ENCODE measurements at regions not wholly inside any gene's neighbourhood (a gene's known extent, or its start where the extent isn't known, plus 50 kb on each side); places are given as distances from the start of the nearest gene placed in this dataset.

- Mint-ChIP-seq H3K4me1 (peaks cover 26% of the 10 kb centered on the region), H3K36me3 (no peaks in the 10 kb centered on the region), H3K9me3 (no peaks in the 10 kb centered on the region), H3K27me3 (ENCODE audit: low read depth) (no peaks in the 10 kb centered on the region), H3K4me3 (no peak overlapping the region), H3K27ac (no peak overlapping the region)
- no peak for TF ChIP-seq CTCF (IDR thresholded peaks at IDR 0.05; ENCODE audit: unreplicated experiment)
- no peak for DNase-seq (ENCODE audit: low spot score in 2 of 2, unreplicated experiment in 2 of 2)
These were observed 100.5 kb upstream of the LMNTD1 start for GRCh38 chr12:25653487-25654175.

GRCh38 chr12:25655702-25656101 lies 102.6 kb upstream of the LMNTD1 start:
- no peak for DNase-seq (ENCODE audit: low spot score in 2 of 2, unreplicated experiment in 2 of 2)
- Mint-ChIP-seq H3K27ac (no peak overlapping the region), H3K4me3 (no peak overlapping the region), H3K9me3 (no peaks in the 10 kb centered on the region), H3K27me3 (ENCODE audit: low read depth) (no peaks in the 10 kb centered on the region), H3K36me3 (no peaks in the 10 kb centered on the region), H3K4me1 (peaks cover 23% of the 10 kb centered on the region)
- no peak for TF ChIP-seq CTCF (IDR thresholded peaks at IDR 0.05; ENCODE audit: unreplicated experiment)

GRCh38 chr12:25659621-25660020 lies 106.5 kb upstream of the LMNTD1 start:
- H3K27ac Mint-ChIP-seq = no peak overlapping the region
- no peak for TF ChIP-seq CTCF (IDR thresholded peaks at IDR 0.05; ENCODE audit: unreplicated experiment)
- H3K4me1 Mint-ChIP-seq = peaks cover 13% of the 10 kb centered on the region
- DNase-seq (ENCODE audit: low spot score in 2 of 2, unreplicated experiment in 2 of 2) = no peak
- peaks cover 2% of the 10 kb centered on the region for H3K36me3 Mint-ChIP-seq
- no peak overlapping the region for H3K4me3 Mint-ChIP-seq
- no peaks in the 10 kb centered on the region for H3K27me3 Mint-ChIP-seq (ENCODE audit: low read depth)
- peaks cover 30% of the 10 kb centered on the region for H3K9me3 Mint-ChIP-seq

GRCh38 chr12:25670076-25671055 lies 117.3 kb upstream of the LMNTD1 start:
- Mint-ChIP-seq H3K9me3 (peaks cover 2% of the 10 kb centered on the region), H3K27ac (no peak overlapping the region), H3K4me3 (no peak overlapping the region), H3K27me3 (ENCODE audit: low read depth) (no peaks in the 10 kb centered on the region), H3K4me1 (no peaks in the 10 kb centered on the region), H3K36me3 (no peaks in the 10 kb centered on the region)
- TF ChIP-seq CTCF (IDR thresholded peaks at IDR 0.05; ENCODE audit: unreplicated experiment) = no peak
- no peak for DNase-seq (ENCODE audit: low spot score in 2 of 2, unreplicated experiment in 2 of 2)

GRCh38 chr12:25675808-25676207 lies 122.7 kb upstream of the LMNTD1 start:
- H3K9me3 Mint-ChIP-seq = no peaks in the 10 kb centered on the region
- no peaks in the 10 kb centered on the region for H3K36me3 Mint-ChIP-seq
- H3K27me3 Mint-ChIP-seq (ENCODE audit: low read depth) = no peaks in the 10 kb centered on the region
- H3K4me3 Mint-ChIP-seq = no peak overlapping the region
- DNase-seq (ENCODE audit: low spot score in 2 of 2, unreplicated experiment in 2 of 2) = no peak
- H3K27ac Mint-ChIP-seq = no peak overlapping the region
- no peak for TF ChIP-seq CTCF (IDR thresholded peaks at IDR 0.05; ENCODE audit: unreplicated experiment)
- H3K4me1 Mint-ChIP-seq = no peaks in the 10 kb centered on the region
